ENCODE measurements at regions not wholly inside any gene's neighbourhood (a gene's known extent, or its start where the extent isn't known, plus 50 kb on each side); places are given as distances from the start of the nearest gene placed in this dataset.

DNA sequence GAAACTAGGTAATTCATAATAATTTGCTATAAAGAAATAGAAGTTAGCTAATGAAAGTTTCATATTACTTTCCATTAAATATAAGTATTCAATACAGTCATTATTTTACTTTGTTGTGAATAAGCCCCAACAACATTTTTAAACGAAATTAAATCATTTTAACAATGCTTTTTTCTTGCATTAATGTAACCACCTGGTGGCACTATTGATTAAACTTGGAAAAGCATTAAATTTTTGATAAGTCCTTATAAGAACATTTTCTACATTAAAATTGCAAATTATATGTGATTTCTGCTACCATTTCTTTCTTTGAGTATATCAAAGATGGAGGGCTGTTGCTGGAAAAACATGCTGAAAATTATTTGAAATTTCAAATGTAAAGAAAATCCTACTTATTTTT is 918.8 kb upstream of the TMPRSS15 start:
- TF ChIP-seq POLR2A (IDR thresholded peaks at IDR 0.05; ENCODE audit: low read length) (no peak), GATA1 (IDR thresholded peaks at IDR 0.05; ENCODE audit: low read depth, low read length) (no peak)
